ENCODE measurements at regions not wholly inside any gene's neighbourhood (a gene's known extent, or its start where the extent isn't known, plus 50 kb on each side); places are given as distances from the start of the nearest gene placed in this dataset.

DNA sequence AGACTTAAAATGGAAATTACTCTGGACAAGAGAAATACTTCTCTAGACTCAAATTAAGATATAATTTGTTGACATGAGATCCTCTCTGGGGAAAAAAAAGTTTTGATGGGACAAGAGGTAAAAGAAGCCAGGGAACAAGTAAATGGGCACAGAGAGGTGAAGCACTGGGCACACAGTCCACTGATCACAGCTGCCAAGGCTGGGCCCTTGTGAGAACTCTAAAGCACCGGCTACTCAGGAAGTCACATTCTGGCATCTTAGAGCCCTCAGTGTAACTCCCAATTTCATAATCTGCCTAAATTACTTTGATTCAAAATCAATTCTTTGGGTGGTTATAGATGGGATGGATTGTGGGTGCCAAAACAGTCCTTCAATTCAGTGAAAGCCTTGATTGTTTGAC lies 123.2 kb upstream of the CACNA2D1 start:
- no peak for TF ChIP-seq EZH2 (optimal IDR thresholded peaks at IDR 0.05; ENCODE audit: low read depth, low read length)
- no peak for TF ChIP-seq EZH2phosphoT487 (IDR thresholded peaks at IDR 0.05; ENCODE audit: low read length)

Data from MM.1S (cell line).